Upper lobe of right lung (tissue), 1 donor: ENCODE measurements at regions not wholly inside any gene's neighbourhood (a gene's known extent, or its start where the extent isn't known, plus 50 kb on each side); places are given as distances from the start of the nearest gene placed in this dataset.
A peak's percentile ranks its signal among the peaks of the same experiment; 100 is the strongest.

Experiments
- ATAC-seq: fragments of 200-7000 bp; cut with Tn5 transposase; one replicate; pipeline ENCODE4 v1.9.1; 2020; ENCODE audit warnings: mild to moderate bottlenecking, moderate library complexity
- DNase-seq: peaks from one replicate; pipeline ENCODE4 v3.0.0-alpha.2; 2020
- H3K27ac ChIP-seq: fragments of 200-600 bp; one replicate; pipeline ENCODE4 v1.8.0; 2022
- H3K27me3 ChIP-seq: fragments of 200-600 bp; one replicate; pipeline ENCODE4 v1.8.0; 2022; ENCODE audit warnings: mild to moderate bottlenecking
- H3K36me3 ChIP-seq: fragments of 200-600 bp; one replicate; pipeline ENCODE4 v1.8.0; 2022
- H3K4me1 ChIP-seq: fragments of 200-600 bp; one replicate; pipeline ENCODE4 v1.8.0; 2022
- H3K4me3 ChIP-seq: fragments of 200-600 bp; one replicate; pipeline ENCODE4 v1.8.0; 2022; ENCODE audit warnings: mild to moderate bottlenecking
- H3K9me3 ChIP-seq: fragments of 200-600 bp; one replicate; pipeline ENCODE4 v1.8.0; 2022
- CTCF ChIP-seq: fragments of 200-600 bp; IDR thresholded peaks from one replicate; pipeline ENCODE4 v1.8.0; 2022; ENCODE audit warnings: antibody characterized with exemption
- intact Hi-C: fragments of 100-400 bp; cut with DNase I; formaldehyde crosslinking; loops from one replicate; pipeline ENCODE4 v1.11.0; 2022
- donor health status: DM: no; HTN: yes; CAD: no; lungs with severe emphysema.

GRCh38 chr11:122022646-122023045 lies 93.4 kb downstream of the BLID start:
- no peaks in the 10 kb centered on the region for H3K27me3 ChIP-seq
- TF ChIP-seq CTCF: no peak
- no peak overlapping the region for H3K4me3 ChIP-seq
- H3K4me1 ChIP-seq: no peaks in the 10 kb centered on the region
- no peaks in the 10 kb centered on the region for H3K36me3 ChIP-seq
- no peak overlapping the region for H3K27ac ChIP-seq
- intact Hi-C loops: no loop called here
- H3K9me3 ChIP-seq: no peaks in the 10 kb centered on the region
- DNase-seq (no peak), ATAC-seq (no peak)

GRCh38 chr11:122020902-122021301 lies 95.1 kb downstream of the BLID start:
- Histone ChIP-seq H3K4me1 (no peaks in the 10 kb centered on the region), H3K27ac (no peak overlapping the region), H3K36me3 (no peaks in the 10 kb centered on the region), H3K27me3 (no peaks in the 10 kb centered on the region), H3K4me3 (no peak overlapping the region), H3K9me3 (no peaks in the 10 kb centered on the region)
- intact Hi-C loops: no loop called here
- peak; percentile 45 for TF ChIP-seq CTCF
- no peak for DNase-seq
- ATAC-seq: no peak

- no peak for TF ChIP-seq CTCF
- ATAC-seq: peak; percentile 86
- Histone ChIP-seq H3K27ac (no peak overlapping the region), H3K4me1 (no peaks in the 10 kb centered on the region), H3K27me3 (no peaks in the 10 kb centered on the region), H3K36me3 (no peaks in the 10 kb centered on the region), H3K9me3 (no peaks in the 10 kb centered on the region), H3K4me3 (no peak overlapping the region)
- intact Hi-C loops: no loop called here
- no peak for DNase-seq
These were observed 95.9 kb downstream of the BLID start for GRCh38 chr11:122019908-122020694.

GRCh38 chr11:122007601-122008071 lies 108.4 kb downstream of the BLID start:
- H3K36me3 ChIP-seq: no peaks in the 10 kb centered on the region
- no peak for DNase-seq
- no peak overlapping the region for H3K4me3 ChIP-seq
- no peaks in the 10 kb centered on the region for H3K27me3 ChIP-seq
- no peaks in the 10 kb centered on the region for H3K9me3 ChIP-seq
- TF ChIP-seq CTCF: no peak
- no peak overlapping the region for H3K27ac ChIP-seq
- ATAC-seq: peak; percentile 69
- intact Hi-C loops: no loop called here
- H3K4me1 ChIP-seq: no peaks in the 10 kb centered on the region

GRCh38 chr11:122004446-122004845 lies 111.6 kb downstream of the BLID start:
- H3K9me3 ChIP-seq: no peaks in the 10 kb centered on the region
- TF ChIP-seq CTCF: no peak
- H3K4me3 ChIP-seq: no peak overlapping the region
- DNase-seq (no peak), ATAC-seq (no peak)
- no peak overlapping the region for H3K27ac ChIP-seq
- intact Hi-C loops: no loop called here
- H3K4me1 ChIP-seq: no peaks in the 10 kb centered on the region
- H3K27me3 ChIP-seq: no peaks in the 10 kb centered on the region
- no peaks in the 10 kb centered on the region for H3K36me3 ChIP-seq
